ENCODE measurements at regions not wholly inside any gene's neighbourhood (a gene's known extent, or its start where the extent isn't known, plus 50 kb on each side); places are given as distances from the start of the nearest gene placed in this dataset.
"Not testable (repeated sequence)": the region's sequence is repeated elsewhere in the genome, so short reads cannot be mapped to it uniquely, and the experiment has no call there.

DNA sequence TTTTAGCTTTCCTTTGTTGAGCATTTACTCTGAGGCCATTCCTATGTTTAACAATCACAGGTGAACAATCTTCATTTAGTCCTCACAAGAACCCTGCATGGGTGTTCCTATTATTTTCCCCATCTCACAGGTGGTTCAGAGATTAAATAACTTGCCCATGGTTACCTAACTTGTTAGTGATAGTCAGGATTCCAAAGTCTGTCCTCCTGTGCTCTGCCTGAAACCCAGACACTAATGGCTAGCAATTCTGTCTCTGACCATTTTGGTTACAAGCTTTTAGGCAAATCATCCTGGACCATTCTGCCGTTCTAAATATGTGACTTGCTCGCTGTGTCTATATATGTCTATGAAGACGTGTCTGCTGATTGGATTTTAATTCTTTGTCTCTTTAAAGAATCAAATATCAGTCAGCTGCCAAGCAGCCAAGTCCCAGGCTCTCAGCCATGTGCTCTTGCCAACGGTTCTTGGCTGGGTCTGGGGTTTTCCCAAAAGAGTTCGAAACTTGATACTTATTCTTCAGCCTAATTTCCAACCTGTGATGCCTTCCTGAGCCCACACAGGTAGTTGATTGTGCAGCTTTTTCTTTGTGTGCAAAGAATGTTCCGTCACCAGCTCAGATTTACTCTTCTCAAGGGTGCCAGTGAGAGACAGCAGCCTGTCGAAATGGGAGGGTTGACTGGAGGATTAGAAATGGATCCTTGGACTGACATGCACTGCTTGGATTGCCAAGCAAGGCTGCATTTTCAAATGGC, 121.7 kb downstream of the NREP start:
- no peak for DNase-seq
- ATAC-seq: no peak

DNA sequence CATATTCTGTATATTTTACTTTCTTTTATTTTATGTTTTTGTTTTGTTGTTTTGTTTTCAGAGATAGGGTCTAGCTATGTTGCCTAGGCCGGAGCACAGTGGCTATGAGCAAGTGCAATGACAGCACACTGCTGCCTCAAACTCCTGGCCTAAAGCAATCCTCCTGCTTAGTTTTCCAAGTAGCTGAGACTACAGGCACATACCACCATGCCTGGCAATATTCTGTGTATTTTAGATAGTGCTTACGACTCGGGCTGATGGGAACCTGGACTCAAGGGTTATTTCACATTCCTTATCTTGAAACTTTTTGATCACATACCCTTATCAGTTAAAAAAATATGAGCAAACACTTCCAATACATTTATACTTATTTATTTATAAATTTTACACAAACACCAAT, 119.0 kb upstream of the STARD4 start:
- DNase-seq (no peak), ATAC-seq (no peak)

- ATAC-seq (no peak), DNase-seq (no peak)
Measured at GRCh38 chr5:111628901-111629300, 116.6 kb upstream of the STARD4 start.

DNA sequence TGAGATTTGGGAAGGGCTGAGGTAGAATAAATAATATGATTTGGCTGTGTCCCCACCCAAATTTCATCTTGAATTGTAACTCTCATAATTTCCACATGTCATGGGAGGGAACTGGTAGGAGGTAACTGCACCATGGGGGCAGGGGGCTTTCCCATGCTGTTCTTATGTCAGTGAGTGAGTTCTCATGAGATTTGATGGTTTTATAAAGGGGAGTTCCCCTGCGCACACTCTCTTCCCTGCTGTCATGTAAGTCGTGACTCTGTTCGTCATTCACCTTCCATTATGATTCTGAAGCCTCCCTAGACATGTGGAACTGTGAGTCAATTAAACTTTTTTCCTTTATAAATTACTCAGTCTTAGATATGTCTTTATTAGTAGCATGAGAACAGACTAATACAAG, 115.5 kb upstream of the STARD4 start:
- ATAC-seq (peak; percentile 90), DNase-seq (peak; percentile 26)

GRCh38 chr5:111626473-111627148, 114.3 kb upstream of the STARD4 start:
- DNase-seq (no peak), ATAC-seq (no peak)

DNA sequence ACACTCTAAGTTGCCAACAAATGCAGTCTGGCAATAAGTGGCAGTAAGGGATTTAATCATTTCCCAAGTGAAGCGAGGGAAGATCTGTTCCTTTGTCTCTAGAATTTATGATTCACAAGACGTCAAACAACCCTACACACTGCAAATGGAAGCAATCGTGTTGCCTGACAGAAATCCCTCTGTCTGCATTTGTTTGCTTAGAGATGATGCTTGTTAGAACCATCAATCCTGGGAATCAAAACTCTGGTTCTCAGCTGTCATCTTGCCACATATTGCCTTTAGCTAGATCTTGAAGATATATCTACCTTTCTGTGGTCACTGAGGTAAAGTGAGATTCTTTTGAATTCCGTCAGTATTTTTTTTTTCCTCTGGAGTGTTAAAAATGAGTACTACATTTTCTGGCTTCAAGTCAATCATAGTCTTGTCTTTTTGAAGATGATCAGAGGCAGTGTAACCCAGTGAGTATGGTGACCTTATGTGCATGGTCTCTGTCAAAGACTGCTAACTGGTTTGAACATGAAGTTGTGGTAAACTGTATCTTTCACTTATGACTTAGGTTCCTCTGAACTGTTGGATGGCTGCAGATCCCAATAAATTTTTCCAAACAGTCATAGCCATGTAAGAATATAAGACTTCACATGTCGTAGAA, 106.4 kb upstream of the STARD4 start:
- DNase-seq: no peak
- no peak for ATAC-seq

- ATAC-seq (no peak), DNase-seq (no peak)
Measured at GRCh38 chr5:111615054-111615453, 102.7 kb upstream of the STARD4 start.

DNA sequence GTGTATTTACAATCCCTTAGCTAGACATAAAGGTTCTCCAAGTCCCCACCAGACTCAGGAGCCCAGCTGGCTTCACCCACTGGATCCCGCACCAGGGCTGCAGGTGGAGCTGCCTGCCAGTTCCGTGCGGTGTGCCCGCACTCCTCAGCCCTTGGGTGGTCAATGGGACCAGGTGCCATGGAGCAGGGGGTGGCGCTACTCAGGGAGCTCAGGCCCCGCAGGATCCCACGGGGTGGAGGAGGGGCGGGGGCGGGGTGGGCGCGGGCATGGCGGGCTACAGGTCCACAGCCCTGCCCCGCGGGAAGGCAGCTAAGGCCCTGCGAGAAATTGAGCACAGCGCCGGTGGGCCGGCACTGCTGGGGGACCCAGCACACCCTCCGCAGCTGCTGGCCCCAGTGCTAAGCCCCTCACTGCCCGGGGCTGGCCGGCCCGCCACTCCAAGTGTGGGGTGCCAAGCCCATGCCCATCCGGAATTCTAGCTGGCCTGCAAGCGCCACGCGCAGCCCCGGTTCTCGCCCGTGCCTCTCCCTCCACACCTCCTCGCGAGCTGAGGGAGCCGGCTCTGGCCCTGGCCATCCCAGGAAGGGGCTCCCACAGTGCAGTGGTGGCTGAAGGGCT, 99.8 kb upstream of the STARD4 start:
- not testable (repeated sequence) for ATAC-seq, DNase-seq

- no peak for ATAC-seq
- no peak for DNase-seq
Measured at GRCh38 chr5:111606194-111606593, 93.9 kb upstream of the STARD4 start.

- DNase-seq (no peak), ATAC-seq (no peak)
Measured at GRCh38 chr5:111603446-111603827, 91.1 kb upstream of the STARD4 start.

GRCh38 chr5:111602817-111603445, 90.6 kb upstream of the STARD4 start:
- DNase-seq: no peak
- ATAC-seq: no peak

- no peak for DNase-seq
- no peak for ATAC-seq
Measured at GRCh38 chr5:111598996-111599395, 86.7 kb upstream of the STARD4 start.

DNA sequence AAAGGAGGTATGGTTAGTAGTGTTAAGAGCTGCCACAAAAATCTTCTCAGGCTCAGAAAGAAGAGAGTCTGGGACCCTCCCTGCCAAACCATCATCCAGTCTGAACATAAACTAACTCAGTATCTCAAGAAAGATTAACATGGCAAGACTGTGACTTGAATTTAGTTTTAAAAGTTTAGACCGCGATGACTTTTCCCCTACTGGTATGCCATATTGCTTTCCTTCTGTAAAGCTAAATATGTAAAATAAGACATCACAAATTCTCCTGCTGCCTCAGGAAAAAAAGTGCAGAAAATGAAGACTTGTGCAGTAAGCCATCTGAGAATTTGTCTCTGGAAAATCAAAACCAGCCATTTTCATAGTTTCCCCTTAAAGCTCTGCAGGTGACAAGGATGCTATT, 85.2 kb upstream of the STARD4 start:
- ATAC-seq (no peak), DNase-seq (no peak)

DNA sequence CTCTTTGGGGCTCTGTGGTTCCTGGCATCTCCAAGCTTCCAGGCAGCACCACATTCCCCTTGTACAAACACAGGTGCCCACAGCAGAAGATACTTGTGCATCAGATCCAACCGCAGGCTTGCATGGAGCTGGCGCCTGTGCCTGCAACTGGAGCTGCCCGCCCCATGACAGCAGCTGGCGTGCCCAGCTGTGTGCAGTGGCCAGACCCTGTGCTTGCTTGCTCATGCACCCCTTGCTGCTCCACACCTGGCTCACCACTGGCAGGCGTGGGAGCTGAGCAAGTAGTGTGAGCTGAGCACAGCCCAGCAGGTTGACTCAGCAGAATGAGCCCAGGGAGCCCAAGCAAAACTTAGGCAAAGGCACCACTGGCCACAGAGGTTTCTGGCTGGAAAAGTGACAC, 84.4 kb upstream of the STARD4 start:
- DNase-seq (no peak), ATAC-seq (no peak)

DNA sequence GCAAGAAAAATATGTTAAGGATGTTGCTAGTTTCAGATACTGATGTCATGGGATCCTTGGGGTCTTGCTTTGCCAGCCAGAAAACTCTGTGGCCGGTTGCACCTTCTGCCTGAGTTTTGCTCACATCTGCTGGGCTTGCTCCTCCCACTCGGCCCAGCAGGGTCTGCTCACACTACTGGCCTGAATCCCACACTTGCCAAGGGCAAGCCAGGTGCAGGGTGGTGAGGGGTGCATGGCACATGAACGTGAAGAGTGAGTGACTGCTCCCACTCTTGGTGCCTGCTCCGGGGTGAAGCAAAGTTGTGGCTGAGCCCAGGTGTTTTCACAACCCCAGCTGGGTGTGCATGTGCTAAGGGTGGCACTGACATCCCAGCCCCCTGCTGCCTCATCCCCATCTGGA, 83.1 kb upstream of the STARD4 start:
- DNase-seq (no peak), ATAC-seq (no peak)

GRCh38 chr5:111589316-111589715, 77.0 kb upstream of the STARD4 start:
- no peak for ATAC-seq

DNA sequence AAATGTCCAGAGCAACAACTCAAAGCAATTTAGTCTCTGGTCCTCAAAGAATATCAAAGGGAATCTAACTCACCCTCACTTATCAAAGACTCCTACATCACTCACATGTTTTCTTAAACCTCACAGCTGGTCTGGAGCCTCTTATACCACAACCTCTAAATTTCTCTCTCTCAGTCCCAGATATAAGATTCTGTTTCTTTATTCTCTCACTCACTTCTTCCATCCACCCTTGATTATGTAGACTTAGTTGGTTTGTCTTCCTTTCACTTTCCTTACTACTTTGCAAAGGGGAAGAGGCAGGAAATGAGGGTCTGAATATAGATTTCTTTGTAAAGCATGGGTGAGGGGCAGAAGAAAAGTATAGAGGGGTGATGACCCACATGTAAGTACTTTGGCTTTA, 75.4 kb upstream of the STARD4 start:
- peak; percentile 74 for ATAC-seq

More at GRCh38 chr5:111589316-111589715, 77.0 kb upstream of the STARD4 start:
- no peak for DNase-seq

GRCh38 chr5:111585946-111586345, 73.6 kb upstream of the STARD4 start:
- ATAC-seq (no peak), DNase-seq (no peak)

More for the DNA sequence above, 75.4 kb upstream of the STARD4 start:
- DNase-seq: no peak

DNA sequence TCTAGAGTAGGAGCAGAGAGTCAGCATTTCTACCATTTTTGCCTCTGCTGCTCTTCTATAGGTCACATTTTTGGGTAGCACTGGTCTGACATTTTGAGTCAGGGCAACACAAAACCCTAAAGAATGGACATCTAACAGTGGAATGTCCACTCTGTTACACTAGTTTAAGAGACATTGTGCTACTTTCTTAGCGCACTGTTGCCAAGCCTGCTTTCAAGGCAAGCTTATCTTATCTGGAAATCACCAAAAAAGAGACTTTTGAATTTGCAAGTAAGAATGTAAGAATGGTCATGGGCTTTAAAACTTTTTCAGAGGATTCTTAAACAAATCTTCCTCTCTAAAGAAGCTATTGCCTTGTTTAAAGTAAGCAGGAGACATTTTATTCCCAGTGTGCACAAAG, 73.0 kb upstream of the STARD4 start:
- no peak for ATAC-seq
- DNase-seq: no peak

- ATAC-seq (peak; percentile 89), DNase-seq (no peak)
Measured at GRCh38 chr5:111584651-111585050, 72.3 kb upstream of the STARD4 start.

- DNase-seq (no peak), ATAC-seq (no peak)
Measured at GRCh38 chr5:111583758-111584203, 71.4 kb upstream of the STARD4 start.

DNA sequence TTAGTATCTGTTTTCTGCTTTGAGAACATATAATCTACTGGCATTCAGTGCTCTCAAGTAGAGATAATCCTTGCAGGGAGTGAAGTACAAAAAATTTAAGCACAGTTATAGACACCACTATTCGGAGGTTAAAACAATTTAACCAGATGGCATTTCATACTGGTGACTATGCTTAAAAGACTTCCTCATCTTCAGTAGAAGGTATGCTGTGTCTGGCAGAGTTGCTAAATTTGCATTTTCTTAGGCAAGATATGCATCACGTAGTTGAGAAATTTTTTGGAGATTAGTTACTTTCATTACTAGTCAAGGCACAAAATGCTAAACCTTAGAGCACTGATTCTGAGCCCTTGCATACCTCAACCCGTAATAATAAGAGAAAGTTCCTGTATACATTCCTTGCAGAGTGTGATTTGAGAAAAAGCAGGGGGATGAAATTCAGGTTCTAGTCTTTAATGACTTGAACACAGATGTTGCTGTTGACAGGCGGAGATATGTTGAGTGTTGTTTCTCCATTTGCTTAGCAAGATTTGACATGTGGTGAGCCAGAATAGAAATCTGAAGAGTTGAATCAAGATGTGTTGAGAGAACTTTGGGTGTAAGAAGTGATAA, 70.8 kb upstream of the STARD4 start:
- DNase-seq: no peak
- ATAC-seq: no peak
